Left renal cortex interstitium (tissue), 4 donors: ENCODE measurements at regions not wholly inside any gene's neighbourhood (a gene's known extent, or its start where the extent isn't known, plus 50 kb on each side); places are given as distances from the start of the nearest gene placed in this dataset.

ENCODE experiments used
- DNase-seq, 4 donors: peaks; one replicate each; pipeline ENCODE4 v3.0.0-alpha.2; 2013; ENCODE audit warnings: low read depth in 4 of 4, low spot score in 2 of 4, missing footprints in 1 of 4

DNA sequence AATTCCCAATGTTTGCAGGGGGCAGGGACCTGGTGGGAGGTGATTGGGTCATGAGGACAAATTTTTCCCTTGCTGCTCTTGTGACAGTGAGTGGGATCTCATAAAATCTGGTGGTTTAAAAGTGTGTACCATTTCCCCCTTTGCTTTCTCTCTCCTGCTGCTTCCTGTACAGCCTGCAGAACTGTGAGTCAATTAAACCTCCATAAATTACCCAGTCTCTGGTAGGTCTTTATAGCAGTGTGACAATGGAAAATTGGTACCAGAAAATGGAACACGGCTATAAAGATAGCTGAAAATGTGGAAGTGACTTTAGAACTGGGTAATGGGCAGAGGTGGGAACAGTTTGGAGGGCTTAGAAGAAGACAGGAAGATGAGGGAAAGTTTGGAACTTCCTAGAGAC, 108.7 kb upstream of the NPFFR2 start:
- DNase-seq: no peak

DNA sequence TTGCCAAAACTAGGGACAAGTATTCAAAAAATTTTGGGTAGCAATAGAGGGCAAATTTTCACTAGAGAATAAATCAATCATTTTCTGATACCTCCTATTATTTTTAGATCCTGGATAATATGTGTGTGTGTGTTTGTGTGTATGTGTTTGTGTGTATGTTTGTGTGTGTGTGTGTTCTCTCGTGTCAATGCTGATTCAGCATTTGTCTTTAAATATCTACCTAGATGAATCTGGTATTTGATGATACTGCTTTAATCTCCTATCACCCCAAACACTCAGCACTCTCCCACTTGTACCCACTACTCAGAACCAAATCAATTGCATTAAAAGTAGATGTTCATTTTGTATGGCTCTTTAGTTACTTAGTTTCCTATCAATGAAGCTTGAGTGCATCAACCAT, 101.3 kb upstream of the NPFFR2 start:
- no peak for DNase-seq

DNA sequence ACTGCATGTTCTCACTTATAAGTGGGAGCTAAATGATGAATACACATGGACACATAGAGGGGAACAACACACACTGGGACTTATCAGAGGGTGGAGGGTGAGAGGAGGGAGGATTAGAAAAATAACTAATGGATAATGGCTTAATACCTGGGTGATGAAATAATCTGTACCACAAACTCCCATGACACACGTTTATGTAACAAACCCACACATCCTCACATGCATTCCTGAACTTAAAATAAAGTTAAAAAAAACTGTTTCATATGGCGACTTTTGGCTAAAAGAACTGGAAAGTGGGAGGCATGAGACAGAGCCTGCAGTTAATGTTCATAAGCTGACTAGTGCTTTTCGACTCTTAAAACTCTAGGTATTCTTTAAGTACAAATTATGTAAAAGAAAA, 98.9 kb upstream of the NPFFR2 start:
- no peak for DNase-seq

GRCh38 chr4:71938776-71939175, 93.0 kb upstream of the NPFFR2 start:
- no peak for DNase-seq

GRCh38 chr4:71941001-71941400, 90.8 kb upstream of the NPFFR2 start:
- DNase-seq: no peak

- no peak for DNase-seq
Measured at GRCh38 chr4:71944956-71945355, 86.8 kb upstream of the NPFFR2 start.

DNA sequence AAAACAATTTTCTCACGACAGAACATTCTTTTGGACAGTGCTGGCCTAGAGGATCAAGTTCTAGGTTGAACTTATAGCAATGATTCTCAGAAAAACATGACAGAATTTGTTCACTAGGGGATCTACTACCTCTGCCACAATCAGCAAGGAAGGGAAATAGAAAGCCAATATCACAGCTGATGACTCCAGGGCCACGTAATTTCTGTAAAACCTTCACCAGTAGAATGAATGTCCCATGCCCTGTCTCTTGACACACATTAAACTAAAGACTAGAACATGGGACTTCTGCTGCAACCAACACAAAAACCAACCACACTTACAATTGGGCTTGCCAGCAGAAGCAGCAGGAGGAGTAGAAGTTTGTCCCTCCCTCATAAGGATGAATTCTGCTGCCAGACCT, 86.0 kb upstream of the NPFFR2 start:
- DNase-seq: no peak

DNA sequence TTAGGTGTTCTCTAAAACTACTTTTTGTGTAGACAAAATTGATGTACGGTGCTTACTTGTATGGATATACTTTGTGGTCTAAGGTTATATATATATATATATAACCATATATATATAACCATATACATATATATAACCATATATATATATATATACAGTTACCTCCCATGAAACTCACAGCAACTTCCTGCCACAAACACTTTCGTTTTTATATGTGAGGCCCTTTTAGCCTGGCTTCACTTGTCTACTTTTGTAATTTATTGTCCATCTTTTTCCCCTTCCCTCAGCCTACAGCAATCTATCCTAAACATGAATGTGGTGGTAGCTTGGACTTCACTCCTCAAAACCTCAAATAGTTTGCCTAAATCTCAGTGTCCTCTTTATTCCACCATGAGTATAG, 72.8 kb upstream of the NPFFR2 start:
- no peak for DNase-seq

GRCh38 chr4:71962622-71963264, 69.1 kb upstream of the NPFFR2 start:
- DNase-seq: no peak

DNA sequence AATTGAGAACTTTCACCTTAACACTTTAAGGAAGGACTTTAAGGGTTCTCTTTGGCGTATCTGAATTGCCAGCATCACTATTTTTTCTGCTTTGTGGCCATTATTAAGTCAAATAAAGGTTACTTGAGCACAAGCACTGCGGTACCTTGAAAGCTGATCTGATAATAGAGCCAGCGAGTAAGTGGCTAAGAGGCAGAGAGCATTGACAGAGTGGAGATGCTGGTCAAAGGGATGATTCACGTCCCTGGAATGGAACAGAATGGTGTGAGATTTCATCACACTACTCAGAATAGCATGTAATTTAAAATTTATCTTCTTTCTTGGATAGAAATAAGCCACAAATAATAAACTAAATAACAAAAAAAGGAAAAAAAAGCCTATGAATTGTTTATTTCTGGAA, 57.1 kb upstream of the NPFFR2 start:
- DNase-seq: no peak

- DNase-seq: no peak
Measured at GRCh38 chr4:71976523-71976922, 55.3 kb upstream of the NPFFR2 start.

DNA sequence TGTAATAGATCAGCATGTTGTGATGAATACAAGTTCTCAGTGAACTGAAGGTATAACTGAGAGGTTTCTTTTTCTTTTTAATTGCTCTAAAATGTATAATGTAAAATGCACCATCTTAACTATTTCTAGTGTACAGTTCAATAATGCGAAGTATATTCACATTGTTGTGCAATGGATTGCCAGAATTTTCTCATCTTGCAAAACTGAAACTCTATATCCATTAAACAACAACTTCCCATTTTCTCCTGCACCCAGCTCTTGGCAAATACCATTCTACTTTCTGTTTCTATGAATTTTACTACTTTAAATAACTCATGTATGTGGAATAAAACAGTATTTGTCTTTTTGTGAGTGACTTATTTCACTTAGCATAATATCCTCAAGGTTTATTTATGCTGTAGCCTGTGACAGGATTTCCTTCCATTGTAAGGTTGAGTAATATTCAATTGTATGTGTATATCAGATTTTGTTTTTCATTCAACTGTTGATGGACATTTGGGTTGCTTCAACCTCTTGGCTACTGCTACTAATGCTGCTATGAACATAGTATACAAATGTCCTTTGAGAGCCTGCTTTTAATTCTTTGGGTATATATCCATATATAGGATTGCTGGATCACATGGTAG, 53.5 kb upstream of the NPFFR2 start:
- no peak for DNase-seq

DNA sequence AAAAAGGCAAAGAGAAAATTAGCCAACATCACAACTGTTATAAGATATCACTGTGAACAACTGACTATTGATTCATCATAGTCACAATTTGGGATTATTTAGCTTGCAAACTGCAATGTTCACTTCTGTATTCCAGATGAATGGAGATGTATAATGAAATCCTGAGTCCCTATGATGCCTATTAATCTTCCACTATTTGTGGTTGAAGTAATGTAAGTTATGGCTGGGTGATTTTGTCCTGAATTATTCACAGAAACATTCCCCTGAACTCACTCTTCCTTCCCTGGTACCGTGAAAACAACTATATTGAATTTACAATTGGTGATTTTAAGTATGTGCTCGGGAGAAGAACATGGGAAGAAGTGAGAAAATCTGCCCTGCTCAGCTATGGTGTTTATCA, 50.8 kb upstream of the NPFFR2 start:
- no peak for DNase-seq
